Left renal pelvis (tissue), 4 donors: ENCODE measurements at regions not wholly inside any gene's neighbourhood (a gene's known extent, or its start where the extent isn't known, plus 50 kb on each side); places are given as distances from the start of the nearest gene placed in this dataset.
"Not testable (repeated sequence)": the region's sequence is repeated elsewhere in the genome, so short reads cannot be mapped to it uniquely, and the experiment has no call there.

Experiments used
- DNase-seq, 4 donors: peaks; one replicate each; pipeline ENCODE4 v3.0.0-alpha.2; 2013; ENCODE audit warnings: low read depth in 4 of 4, low spot score in 3 of 4

DNA sequence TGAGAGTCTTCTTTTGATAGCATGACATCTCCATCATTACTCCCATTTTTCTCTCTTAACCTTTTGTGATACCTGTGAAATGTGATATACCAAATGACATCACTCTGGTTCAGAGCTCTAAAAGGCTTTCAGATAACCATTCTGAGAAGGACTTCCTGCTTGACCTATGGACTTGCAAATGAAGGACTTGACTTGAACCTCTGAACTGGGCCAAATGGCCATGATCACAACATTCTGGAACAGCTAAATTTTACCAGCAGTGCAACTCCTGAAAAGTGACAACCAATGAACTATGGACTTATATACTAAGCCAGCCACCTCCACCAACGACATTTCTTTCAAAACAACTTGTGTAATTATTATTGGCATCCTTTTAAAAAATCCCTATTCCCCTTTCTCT lies 1085.8 kb upstream of the CITED2 start:
- DNase-seq, result no peak

DNA sequence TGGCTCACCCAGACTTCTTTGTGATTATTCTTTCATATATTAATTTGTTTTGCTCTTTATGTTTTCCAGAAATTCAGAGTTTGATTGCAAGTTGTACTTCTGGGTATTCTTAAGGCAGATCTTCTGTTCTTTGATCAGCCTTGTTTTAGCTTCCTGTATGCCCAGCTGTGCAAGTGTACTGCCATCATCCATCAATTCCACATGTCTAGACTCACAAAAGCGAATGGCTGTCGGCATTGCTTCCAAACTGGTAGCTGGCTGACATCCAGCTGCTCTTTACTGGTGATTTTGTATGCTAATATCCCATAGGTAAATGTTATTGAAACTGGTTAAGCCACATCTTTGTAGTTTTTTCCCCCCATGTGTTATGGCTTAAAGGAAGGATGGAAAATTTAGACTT lies 1084.8 kb upstream of the CITED2 start:
- DNase-seq, result no peak

DNA sequence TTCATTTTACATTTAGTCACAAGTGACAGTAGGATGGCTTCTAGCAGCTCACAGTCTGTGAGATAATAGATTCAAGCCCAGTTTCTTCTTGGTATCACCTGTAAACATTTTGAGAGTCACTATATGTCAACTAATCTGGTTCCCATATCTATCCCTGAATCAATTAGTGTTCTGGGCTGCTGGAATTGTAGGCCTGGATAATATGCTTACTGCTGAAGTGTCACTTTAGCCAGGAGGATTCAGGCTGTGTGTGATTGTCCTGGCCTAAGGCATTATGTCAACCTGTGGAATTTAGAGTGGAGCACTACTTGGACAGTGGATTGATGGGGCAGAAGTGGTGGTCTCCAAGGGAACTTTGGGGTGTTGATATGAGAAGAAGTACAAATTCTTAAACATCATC lies 1071.8 kb upstream of the CITED2 start:
- DNase-seq, result no peak

DNA sequence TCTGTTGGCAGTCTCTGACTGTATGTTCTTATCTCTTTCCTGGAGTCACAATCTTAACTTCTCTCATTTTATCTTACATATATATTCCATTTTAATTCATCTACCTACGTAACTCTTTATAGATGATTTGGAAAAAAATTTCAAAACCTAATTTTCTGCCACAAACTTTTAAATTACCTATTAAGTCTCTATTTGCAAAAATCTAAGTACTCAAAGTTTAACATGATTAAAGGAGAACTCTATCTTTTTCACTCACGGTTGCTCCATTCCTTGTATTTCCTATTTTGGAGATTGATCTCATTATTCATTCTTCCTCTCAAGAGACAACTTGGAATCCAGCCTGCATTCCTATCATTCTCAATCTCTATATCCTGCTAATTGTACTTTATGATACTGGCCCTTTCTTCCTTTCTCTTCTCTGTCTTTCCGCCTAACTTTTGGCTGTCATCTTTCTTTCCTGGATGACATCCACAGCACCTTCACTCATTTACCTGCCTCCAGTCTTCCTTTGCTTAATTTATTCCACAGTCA lies 1071.1 kb upstream of the CITED2 start:
- no peak for DNase-seq

DNA sequence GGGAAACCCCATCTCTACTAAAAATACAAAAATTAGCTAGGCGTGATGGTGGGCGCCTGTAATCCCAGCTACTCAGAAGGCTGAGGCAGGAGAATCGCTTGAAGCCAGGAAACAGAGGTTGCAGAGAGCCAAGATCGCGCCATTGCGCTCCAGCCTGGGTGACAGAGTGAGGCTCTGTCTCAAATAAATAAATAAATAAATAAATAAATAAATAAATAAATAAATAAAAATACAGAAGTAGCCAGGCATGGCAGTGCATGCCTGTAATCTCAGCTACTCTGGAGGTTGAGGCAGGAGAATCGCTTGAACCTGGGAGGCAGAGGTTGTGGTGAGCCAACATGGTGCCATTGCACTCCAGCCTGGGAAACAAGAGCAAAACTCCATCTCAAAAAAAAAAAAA lies 1068.7 kb upstream of the CITED2 start:
- DNase-seq, result not testable (repeated sequence)

DNA sequence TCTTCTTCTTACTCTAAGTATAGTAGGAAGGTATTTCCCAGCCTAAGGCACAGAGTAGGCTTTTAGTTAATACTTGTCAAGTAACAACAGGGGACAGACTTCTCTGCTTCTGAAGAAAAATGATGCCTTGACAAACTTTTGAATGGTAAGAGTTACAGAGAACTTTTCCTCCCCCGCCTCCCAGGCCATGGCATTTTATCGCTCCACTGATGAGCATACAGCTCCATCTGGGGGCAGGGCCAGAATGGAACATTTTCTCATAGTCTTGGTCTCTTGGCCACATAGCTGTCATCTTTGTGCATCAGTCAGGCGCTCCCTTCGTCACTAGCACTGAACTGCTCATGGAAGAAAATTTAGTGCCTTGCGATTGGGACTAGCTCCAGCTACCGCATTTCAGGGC lies 1066.8 kb upstream of the CITED2 start:
- DNase-seq, result peak in 3 of 4 donors; percentile 54 to 65 (median 55)

DNA sequence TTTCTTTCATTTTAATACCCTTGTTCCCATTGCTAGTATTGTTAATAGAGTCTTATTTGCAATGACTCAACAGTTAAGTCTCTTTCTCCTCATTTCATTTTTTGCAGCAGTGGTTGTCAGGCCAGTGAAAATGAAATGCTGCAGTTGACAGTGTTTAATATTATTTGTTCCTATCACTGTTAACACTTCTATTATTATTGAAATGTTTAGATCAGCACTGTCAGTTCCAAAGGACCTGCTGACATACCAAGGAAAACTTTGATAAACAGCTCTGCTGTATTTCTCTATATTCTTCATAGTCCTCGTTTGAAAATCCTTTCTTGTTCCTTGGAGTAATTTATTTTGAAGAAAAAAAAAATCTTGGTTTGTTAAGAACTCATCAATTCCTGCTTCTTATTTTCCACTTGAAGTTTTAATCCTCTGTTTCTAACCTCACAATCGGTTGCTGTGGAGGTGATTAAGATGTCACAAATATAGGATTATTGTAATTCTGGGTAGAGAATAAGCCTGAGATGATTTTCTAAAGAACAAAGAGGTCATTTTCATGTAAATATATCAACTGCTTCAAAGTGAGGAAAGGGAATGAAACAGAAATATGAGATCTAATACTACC lies 1065.9 kb upstream of the CITED2 start:
- DNase-seq, result no peak

DNA sequence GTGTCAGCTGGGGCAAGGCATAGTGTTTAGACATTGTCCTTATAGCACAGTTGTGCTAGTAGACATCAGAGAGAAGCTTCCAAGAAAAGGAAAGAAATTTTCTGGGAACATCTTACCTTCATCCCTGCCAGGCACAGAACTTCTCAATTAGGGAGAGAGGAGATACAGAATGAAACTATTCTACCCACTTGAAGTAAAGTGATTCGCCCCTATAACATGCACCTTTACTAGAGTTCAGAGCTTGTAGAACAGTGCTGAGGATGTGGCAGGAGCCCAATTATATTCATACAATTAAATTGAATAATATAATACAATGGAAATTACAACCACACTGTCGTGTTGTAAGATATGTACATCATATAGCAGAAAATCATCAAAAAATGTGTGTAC lies 1063.9 kb upstream of the CITED2 start:
- DNase-seq, result no peak

DNA sequence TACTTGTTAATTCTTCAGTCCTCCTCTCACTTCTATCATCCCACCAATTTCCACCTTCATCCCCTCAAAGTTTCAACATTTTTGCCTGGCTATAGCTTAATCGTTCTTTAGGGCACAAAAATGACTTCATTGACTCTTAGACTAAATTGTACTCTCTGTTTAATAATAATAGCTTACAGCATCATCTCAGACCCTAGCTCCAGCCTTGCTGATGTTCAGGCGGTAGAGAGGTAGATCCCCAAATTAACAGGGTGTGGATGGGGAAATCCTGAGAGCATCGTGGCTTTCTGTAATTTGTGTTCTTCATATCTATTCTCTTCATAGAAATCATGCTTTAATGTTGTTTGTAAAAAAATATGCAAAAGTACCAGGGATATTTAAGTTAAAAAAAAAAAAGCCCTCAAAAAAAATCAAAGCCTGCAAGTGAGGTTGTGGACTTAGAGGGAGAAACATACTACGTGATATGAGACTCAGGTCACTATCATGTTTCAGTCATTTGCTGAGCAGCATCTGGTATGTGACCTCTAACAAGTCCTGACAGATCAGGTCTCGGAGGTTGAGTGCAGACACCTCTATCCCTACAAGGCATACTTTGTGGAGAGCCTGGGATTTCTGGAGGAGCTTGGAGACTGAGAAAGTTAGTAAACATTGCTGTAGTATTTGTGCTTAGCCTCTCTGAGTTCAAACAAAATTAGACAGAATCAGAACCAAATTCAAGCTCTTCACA lies 1063.3 kb upstream of the CITED2 start:
- DNase-seq, result no peak

DNA sequence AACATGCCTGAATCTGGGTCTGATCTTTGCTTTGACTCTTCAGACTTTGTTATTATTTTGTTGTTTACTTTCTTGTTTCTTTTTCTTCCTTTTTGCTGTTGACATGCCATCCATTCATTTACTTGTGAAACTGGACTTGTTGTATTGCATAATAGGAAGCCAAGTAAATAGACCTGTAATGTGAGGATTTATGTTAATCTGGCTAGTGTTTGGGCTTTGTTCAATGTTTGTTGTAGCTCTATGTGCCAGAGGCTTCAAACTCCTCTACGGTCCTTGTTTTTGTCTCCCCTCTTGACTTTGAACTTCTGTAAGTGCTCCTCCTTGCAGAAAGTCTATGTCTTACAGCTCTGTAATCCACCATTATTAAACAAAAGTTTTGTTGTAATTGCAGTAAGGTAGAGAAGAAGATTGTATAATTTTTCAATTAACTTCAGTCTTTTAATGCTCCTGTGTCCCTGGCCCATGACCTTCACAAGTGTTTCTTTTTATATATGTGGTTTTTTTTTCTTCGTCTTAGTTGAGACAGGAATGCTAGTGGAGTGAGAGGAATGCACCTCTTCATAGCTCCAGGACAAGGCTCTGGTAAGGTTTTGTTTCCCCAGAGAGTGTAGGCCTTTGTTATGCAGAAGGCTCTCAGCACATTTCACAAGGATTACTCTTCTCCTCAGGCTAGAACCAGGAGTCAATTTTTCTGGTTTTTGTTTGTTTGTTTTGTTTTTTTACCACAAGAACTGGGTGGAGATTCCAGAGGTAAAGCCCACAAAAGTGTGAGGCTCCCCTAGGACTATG lies 1061.8 kb upstream of the CITED2 start:
- no peak for DNase-seq

DNA sequence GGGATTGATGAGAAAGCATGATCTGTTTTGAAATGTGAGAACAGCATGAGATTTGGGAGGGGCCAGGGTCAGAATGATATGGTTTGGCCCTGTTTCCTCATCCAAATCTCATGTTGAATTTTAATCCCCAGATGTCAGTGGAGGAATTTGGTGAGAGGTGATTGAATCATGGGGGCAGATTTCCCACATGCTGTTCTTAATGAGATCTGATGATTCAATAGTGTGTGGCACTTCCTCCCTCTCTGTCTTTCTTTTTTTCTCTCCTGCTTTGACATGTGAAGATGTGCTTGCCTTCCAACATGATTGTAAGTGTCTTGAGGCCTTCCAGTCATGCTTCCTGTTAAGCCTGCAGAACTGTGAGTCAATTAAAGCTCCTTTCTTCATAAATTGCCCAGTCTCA lies 1060.3 kb upstream of the CITED2 start:
- DNase-seq, result no peak

DNA sequence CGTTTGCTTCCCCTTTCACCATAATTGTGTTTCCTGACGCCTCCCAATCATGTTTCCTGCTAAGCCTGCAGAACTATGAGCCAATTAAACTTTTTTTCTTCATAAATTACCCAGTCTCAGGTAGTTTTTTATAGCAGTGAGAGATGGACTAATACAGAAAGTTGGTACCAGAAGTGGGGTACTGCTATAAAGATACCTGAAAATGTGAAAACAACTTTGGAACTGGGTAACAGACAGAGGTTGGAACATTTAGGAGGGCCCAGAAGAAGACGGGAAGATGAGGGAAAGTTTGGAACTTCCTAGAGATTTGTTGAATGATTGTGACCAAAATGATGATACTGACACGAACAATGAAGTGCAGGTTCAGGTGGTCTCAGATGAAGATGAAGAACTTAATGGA lies 1058.6 kb upstream of the CITED2 start:
- no peak for DNase-seq

DNA sequence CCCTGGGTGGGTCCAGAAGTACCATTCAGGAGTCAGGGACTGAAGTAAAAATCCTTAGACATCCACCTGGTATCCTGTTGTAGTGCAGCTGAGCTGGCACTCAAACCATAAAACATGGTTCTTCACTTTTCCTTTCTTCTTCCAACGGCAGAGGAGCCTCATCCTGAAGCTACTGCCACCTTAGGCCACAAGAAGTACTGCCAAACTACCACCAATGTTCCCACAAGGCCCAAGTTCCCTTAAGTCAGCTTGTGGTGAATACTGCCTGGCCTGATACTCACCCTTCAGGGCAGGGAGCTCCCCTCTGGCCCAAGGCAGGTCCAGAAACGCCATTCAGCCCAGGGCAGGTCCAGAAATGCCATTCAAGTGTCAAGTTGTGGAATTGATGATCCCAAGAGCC lies 1053.4 kb upstream of the CITED2 start:
- DNase-seq, result no peak

DNA sequence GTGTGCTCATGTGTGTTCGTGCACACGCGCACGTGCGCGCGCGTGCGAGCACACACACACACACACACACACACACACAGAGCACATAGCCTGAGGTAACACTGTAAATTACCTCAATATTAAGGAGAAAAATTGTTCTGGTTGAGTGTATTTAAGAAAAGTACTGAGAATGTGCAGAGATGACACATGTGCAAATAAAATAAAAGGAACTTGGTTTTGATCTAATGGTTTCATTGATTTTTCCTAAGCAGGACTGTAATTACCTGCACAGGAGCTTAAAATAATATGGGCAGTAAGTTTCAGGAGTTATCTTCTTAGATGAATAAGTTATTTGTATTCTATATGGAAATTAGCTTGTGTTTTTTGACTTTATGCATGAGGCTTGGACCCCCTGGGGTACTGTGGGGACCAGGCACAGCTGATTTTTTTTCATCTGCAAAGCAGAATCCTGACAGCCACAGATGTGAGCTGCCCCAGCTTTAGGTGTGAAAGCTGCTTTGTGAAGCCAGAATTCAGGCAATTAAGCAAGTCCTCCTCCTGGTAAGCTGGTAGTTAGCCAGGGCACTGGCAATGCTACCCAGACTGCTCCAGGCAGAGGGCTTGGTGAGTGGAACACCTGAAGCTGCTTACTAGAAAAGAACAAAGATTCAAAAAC lies 1040.6 kb upstream of the CITED2 start:
- no peak for DNase-seq

DNA sequence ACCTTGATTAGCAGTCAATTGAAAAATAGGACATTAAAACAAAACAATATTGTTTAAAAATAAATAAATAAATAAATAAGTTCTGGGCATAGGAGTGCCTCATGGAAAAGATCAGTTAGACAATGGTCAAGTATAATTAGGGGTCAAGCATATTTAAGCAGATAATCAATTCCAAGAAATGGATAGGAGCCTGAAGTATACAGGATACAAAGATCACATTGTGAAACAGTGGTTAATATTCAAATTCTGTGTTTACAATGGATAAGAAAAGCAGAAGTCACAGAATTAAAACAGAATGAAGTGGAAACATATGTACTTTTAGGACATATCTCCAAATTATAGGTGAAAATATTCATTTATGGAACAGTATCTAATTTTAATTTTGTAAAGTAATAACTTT lies 1028.6 kb upstream of the CITED2 start:
- no peak for DNase-seq

DNA sequence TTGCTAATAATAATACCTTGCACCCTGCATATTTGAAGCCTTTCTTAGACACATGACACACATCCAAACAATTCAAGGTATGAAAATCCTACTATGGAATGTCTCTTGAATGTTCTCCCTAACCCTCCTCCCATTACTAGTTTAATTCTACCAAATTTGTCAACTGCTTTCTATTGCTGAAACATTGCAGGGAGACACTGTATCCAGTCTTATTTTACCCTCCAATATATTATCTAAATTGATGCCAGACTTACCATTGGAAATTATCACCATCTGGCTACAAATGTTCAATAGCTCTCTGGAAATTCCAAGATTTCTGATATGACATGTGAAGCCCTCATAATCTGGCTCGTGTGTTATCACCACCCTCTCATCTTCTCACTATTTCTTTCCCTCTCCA lies 1027.3 kb upstream of the CITED2 start:
- DNase-seq, result no peak

DNA sequence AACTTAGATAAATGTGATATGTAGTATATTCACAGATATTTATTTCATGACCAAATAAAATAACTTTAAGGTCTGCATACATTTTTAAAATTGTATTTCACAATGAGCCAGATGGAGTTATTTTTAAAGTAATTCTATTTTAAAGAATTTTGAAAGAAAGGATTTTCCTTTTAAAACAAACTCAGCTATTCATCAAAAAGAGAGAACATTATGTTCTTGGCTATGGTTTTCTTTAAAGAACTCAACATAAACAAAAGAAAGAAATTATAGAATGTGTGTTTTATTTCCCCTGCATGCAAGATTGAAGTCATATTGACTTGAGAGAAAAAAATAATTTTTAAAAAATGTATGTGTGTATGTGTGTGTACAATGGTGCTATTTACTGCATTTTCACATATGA lies 1023.6 kb upstream of the CITED2 start:
- no peak for DNase-seq

DNA sequence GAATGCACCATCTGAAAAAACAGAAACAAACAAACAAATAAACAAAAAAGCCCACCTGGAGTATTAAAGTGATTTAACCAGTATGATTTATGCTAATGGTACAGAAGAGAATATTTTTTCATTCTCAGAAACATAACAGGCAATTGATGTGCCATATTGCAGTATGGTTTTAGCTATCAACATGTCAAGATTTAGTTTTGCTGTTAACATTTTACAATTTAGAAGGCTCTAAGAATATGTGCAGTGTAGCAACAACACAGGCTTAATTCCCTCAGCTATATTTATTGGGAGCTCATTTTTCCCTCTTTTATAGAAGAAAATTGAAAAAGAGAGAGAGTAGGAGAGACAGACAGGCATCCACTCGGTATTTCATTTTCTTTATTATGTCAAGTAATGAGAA lies 1022.7 kb upstream of the CITED2 start:
- DNase-seq, result no peak

DNA sequence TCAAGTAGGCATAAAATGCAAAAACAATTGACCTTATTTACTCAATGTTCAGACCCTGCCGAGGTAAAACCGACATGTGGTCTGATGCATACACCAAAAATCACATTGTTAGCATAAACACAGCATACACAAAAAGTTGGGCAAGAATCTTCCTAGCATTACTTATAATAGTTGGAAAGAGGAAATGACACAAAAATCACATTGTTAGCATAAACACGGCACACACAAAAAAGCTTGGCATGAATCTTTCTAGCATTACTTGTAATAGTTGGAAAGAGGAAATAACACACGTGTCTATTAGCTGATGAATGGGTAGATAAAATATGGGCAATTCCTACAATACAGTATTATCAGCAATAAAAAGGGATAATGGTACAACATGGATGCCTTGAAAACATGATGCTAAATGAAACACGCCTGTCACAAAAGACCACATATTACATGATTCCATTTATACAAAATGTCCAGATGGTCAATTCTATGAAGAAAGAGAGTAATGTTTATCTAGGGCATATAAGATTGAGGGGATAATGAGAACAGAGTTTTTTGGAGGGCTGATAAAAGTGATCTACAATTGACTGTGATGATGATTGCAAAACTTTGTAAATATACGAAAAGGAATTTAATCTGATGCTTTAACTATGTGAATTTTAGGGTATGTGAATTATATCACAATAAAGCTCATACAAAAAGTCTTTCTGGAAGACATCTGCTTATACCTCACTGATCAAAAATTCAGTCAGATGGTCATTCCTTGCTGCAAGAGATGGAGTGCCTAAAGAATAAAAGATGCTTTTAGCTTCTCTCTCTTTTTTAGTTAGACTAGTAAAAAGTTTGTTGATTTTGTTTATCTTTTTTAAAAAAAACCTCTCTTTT lies 1019.5 kb upstream of the CITED2 start:
- no peak for DNase-seq

DNA sequence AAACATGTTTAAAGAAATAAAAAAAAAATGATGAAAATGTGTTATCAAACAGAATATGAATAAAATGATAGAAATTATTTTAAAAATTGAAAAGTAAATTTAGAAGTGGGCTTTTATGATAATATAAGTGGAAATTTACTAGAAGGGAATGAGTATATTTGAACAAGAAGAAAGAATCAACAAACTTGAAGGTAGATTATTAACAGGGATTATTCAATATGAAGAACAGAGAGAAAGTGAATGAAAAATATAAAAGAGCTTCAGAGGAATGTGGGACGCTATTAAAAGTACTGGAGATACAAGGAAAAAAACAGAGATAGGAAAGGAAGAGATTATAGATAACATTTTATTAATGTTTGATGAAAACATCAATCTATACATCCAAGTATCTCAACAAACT lies 1014.4 kb upstream of the CITED2 start:
- DNase-seq, result no peak
